HG03060 (cell line): ENCODE measurements at regions not wholly inside any gene's neighbourhood (a gene's known extent, or its start where the extent isn't known, plus 50 kb on each side); places are given as distances from the start of the nearest gene placed in this dataset.

ENCODE experiments used
- ATAC-seq: cut with Tn5 transposase; IDR thresholded peaks from one replicate; pipeline ENCODE4 v1.9.1; 2021; ENCODE audit warnings: low read depth, moderate number of reproducible peaks; ENCODE audit not compliant: unreplicated experiment

- no peak for ATAC-seq
Measured at GRCh38 chr22:48843640-48844039, 984.0 kb downstream of the BRD1 start.

DNA sequence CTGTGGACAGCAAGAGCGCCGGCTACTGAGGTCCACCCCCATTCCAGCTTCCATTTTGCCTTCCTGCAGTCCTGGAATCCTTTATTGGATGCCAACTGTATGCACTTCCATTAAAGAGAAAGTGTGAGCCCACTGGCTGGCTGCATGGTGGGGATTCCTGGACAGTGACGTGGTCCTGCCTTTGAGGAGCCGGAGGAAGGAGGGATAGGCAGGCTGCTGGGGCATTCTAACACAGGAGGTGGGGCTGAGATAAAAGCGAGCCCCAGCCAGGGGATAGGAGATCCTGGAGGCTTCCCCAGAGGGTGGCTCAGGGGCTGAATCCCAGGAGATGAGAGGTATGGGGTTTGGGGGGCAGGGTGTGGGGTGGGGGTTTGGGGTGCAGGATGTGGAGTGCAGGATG is 984.7 kb downstream of the BRD1 start:
- no peak for ATAC-seq

DNA sequence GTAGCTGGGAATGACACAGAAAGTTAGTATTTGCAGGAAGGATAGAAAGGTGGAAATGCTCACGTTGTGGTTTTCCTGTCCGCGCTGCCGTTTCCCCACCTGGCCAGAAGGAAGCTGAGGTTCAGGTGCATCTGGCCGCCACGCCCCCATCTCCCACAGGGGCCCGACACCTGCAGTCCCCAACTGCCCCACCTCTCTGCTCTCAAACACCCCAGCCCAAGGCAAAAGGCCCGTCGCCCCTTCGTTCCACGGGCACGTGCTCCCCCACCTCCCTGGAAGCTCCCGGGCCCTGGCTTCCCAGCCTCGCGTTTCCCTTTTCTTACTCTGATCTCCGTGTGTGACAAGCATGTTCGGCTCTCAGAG is 985.1 kb downstream of the BRD1 start:
- ATAC-seq = no peak

DNA sequence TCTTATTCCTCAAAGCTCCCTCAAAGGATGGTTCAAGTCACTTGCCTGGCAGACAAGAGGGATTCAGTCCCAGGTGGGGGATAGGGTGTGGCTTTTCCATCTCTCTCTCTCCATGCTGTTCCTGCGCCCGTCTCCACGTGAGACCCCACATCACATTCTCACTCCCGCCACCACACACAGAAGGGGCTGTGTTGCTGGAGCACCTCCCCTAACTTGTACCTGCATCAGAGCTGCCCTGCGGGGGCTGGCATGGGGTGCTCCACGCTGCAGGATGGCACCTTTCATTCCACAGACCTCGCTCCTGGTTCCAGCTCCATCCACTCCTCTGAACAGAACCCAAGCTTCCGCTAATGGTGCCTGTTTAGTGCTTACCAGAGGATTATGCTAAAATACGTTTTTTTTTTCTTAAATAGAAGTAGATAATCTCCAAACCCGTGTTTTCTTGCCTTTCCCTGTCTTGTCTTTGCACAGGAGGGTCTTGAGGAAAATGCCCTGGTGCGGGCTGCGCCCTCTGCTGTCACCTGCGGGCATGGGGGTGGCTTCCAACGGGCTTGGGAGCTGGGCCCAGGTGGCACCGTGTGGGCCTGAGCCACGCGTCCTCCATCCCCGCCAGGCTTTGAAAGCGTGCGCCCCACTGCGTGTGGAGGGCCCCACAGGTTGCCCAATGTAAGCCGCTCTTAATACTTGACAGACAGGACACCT is 985.6 kb downstream of the BRD1 start:
- no peak for ATAC-seq

DNA sequence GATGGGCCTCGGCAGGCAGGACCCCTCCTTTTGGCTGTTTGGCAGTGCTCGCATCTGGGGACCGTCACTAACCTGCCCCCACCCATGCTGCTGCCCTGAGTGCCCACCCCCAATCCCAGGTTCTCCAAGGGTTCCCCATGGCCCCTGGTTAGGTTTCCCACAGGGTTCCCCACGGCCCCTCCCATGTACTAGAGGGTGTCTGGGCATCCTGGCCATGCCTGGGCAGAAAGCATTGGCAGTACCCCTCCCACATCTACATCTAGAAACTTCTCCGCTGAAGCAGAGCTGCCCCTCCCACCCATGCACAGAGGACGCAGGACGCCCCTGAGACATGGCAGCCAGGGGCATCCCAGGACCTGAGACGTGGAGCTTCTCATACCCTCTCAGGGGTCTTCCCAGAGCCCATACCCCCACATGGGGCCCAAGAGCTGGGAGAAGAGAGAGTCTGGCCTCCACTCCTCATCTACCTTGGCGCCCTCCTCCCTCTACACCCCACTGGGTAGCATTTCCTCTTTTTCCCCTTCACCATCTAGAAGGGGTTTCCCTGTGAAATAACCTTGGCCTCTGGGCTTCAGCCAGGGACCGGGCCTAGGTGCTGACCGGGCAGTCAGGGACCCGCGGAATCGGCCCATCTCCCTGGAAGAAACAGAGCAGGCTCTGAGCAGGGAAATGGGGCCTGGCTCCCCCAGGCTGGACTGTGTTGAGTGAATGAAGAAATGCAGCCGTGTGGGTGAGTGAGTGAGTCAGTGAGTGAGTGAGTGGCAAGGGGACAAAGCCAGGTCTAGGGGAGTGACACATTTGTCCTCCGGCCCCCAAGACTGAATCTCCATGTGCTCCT is 987.3 kb downstream of the BRD1 start:
- ATAC-seq = no peak

DNA sequence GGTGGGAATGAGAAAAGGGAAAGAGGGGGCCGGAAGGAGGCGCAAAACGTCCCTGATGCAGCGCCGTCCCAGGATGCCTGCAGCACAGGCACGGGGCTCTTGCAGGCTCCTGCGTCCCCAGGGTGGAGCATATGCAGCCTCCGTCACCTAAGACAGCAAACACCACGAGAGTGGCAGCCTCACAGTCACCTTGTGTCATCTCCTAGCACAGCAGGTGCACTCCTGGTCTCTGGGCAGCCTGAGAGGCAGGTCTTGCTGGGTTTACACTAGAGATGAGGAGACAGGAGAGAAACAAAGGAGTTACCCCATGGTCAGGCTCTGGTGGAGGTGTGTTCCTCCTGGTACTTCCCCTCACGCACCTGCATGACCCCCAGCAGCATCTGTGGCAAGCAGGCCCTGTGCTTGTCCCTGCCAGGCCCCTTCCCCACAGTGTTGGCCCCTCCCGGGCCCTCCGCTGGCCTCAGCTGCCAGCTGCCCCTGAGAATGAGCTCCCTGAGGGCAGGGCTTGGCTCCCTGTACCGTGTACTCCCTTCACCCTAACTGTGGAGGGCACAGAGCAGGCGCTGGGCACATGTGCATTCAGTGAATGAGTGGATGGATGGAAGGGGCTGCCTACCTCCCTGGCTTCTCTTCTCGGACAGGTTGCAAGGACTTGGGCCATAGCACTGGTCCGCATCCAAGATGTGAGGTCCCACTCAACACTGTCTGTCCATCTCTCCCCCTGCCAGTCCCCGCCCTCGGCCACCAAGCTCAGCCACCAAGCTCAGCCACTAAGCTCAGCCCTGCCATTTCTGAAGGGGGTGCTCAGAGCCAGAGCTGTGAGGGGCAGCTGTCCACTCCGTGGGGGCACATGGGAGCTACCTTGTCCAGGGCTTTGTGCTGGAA is 988.6 kb downstream of the BRD1 start:
- no peak for ATAC-seq

DNA sequence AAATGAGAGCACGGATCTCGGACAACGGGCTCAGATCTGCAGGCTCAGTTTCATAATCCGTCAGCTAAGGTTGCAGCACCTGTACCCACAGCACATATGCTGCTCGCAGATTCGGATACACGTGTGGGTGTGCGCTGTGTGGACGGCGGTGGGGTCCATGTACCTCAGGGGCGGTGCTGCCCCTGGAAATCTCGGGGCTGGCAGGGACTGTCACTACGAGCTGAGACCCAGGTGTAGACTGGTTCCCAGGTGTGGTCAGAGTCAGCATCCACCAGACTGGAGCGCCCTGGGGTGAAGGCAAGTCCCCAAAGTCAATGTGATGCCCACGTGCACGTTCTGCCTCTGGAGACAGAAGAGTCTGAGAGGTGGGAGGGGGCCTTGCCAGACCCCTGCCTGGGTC is 989.3 kb downstream of the BRD1 start:
- no peak for ATAC-seq

DNA sequence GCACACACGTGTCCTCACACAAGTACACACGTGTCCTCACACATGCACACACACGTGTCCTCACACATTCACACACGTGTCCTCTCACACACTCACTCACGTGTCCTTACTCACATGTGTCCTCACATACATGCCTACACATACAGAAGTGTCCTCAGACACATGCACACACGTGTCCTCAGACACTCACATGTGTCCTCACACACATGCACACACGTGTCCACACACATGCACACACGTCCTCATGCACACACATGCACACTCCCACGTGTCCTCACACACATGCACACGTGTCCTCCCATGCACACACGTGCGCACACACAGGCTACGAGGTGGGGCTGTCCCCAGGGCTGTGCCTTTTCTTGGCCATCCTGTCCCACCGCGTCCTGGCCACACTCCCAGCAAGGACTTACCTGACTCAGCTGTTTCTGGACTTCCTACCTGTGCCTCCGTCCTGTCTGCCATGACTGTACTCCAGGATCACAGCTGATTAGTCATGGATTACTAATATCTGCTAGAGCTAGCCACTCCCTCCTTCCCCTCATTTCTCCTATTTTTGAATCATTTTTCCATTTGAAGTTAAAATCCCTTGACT is 990.2 kb downstream of the BRD1 start:
- no peak for ATAC-seq

DNA sequence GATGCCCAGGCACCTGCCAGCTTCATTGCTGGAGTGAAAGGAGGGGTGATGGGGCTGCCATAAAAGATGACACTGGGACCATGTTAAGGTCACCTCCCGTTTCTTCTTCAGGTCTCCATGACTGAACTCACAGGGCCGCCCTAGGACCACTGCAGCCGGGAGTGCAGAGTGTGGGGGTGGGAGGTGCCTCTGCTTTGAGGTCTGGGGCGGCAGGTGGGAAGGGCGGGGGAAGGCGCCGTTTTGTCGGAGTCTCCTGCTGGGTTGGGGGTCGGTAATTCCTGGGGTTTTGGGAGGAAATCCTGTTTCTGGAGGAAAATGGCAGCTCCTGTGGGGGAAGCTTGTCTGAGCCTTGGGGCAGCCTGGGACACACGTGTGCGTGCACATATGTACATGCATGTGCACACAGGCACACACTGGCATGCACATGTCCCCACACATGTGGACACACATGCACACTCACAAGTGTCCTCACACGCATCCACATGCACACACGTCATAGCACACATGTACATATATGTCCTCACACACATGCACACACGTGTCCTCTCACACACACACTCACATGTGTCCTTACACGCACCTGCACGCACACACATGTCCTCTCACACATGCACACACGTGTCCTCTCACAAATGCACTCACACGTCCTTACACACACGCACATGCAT is 990.9 kb downstream of the BRD1 start:
- ATAC-seq = no peak

- ATAC-seq = no peak
Measured at GRCh38 chr22:48835857-48836672, 991.6 kb downstream of the BRD1 start.

- ATAC-seq = no peak
Measured at GRCh38 chr22:48835364-48835763, 992.3 kb downstream of the BRD1 start.

GRCh38 chr22:48834404-48834803 is 993.3 kb downstream of the BRD1 start:
- no peak for ATAC-seq

GRCh38 chr22:48832592-48832991 is 995.1 kb downstream of the BRD1 start:
- ATAC-seq = no peak

DNA sequence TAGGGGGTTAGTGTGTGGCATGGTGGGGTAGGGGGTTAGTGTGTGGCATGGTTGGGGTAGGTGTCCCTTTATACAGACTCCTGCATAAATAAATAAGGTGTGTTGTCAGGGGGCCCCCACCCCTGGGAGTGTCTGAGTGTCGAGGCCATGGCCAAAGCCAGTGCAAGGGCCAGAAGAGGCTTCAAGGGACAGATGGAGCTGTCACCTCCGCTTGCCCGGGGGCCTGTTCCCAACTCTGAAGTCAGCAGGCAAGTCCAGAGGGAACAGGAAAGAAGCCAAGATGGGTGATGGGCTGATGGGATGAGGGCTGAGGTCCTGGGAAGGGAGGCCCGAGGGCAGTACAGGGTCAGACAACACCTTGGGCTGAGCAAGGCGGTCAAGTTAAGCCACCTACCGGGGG is 997.8 kb downstream of the BRD1 start:
- ATAC-seq = no peak

DNA sequence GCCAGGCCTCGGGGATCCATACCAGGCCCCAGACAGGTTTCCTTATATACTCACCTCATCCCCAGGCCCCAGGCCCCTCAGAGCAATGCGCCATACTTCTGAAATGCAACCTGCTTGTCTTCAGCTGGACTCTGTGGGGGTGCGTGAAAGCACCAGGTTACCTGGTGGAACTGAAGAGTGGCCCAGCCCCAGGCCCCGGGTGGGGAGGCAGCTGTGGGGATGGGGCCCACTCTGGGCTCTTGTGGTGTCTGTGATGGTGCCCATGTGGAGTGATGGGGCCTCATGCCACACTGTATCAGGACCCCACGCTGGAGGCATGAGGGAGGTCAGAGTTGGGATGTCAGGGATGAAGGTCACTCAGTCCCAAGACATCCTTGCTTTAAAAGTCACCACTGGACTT is 999.0 kb downstream of the BRD1 start:
- ATAC-seq = no peak

DNA sequence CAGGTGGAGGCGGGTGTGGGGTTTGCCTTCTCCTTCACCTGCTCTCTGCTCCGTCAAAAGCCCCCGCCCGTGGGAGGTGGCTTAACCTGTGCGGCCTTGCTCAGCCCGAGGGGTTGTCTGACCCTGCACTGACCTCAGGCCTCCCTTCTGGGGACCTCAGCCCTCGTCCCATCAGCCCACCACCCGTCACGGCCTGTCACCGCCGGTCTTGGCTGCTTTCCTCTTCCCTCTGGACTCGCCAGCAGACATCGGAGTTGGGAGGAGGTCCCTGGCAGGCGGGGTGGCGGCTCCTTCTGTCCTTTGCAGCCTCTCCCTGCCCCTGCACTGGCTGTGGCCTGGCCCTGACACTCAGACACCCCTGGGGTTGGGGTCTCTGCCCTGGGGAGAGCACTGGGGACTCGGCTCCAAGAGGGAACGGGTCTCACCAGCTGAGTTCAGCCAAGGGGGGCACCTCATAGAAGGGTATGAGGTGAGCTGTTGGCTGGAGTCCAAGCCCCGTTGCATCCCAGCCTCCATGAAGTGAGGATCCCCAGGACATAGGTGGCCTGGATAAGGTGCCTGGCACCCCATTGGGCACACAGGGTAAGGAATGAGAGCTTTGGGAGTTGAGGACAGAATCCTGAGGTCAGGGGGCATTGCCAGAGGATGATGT is 999.6 kb downstream of the BRD1 start:
- no peak for ATAC-seq

DNA sequence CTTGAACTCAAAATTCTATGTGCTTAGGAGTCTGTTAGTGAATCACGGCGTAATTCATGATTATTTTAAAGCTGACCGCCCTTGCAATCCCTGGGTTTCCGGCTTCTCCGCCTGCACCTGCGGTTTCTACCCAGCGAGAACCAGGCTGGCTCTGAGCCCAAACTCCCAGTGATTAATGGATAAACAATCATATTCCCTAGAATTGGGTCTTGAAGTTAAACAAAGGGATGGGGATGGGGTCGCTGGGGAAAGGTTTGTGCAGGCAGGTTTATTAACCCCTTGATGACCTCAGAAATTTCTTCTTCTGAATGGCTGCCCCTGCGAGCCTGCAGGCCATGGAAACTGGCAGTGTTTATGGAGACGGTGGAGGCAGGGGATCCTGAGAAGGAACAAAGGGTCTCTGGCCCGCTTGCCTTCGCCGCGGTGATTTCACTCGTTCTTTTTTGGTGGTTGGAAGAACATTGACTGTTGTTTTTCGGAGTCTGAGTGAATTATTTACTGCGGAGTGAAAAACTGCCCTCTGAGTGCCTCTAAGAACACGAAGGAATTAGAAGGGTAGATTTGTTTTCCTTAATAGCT is 1000.3 kb downstream of the BRD1 start:
- ATAC-seq = no peak

- no peak for ATAC-seq
Measured at GRCh38 chr22:48826546-48826945, 1001.1 kb downstream of the BRD1 start.
